ENCODE measurements at regions not wholly inside any gene's neighbourhood (a gene's known extent, or its start where the extent isn't known, plus 50 kb on each side); places are given as distances from the start of the nearest gene placed in this dataset.

GRCh38 chr3:43156812-43157455 lies 51.1 kb upstream of the POMGNT2 start:
- TF ChIP-seq POLR2AphosphoS5 (IDR thresholded peaks at IDR 0.05) (no peak), CTCF (IDR thresholded peaks at IDR 0.05) (no peak)

All from breast epithelium (tissue), 3 donors.